ENCODE measurements at regions not wholly inside any gene's neighbourhood (a gene's known extent, or its start where the extent isn't known, plus 50 kb on each side); places are given as distances from the start of the nearest gene placed in this dataset.
"Not testable (repeated sequence)": the region's sequence is repeated elsewhere in the genome, so short reads cannot be mapped to it uniquely, and the experiment has no call there.

GRCh38 chr1:191760016-191760415, 398.2 kb upstream of the RGS18 start:
- Mint-ChIP-seq H3K36me3 (no peaks in the 10 kb centered on the region), H3K9me3 (peaks cover 8 to 53% (median 13%) of the 10 kb centered on the region in 6 donors), H3K27me3 (ENCODE audit: low read depth in 3 of 3) (no peaks in the 10 kb centered on the region), H3K4me1 (no peaks in the 10 kb centered on the region), H3K4me3 (no peak overlapping the region), H3K27ac (no peak overlapping the region)
- no peak for DNase-seq

GRCh38 chr1:191788551-191788950, 369.7 kb upstream of the RGS18 start:
- Mint-ChIP-seq H3K4me1 (no peaks in the 10 kb centered on the region), H3K9me3 (peaks cover 2 to 51% (median 20%) of the 10 kb centered on the region in 6 donors), H3K27ac (no peak overlapping the region), H3K4me3 (no peak overlapping the region), H3K27me3 (ENCODE audit: low read depth in 3 of 3) (no peaks in the 10 kb centered on the region), H3K36me3 (no peaks in the 10 kb centered on the region)
- DNase-seq, result no peak

- H3K27me3 Mint-ChIP-seq (ENCODE audit: low read depth in 3 of 3), result no peaks in the 10 kb centered on the region
- peaks cover 2 to 9% (median 5%) of the 10 kb centered on the region in 6 donors for H3K9me3 Mint-ChIP-seq
- H3K4me3 Mint-ChIP-seq, result no peak overlapping the region
- DNase-seq, result no peak
- H3K36me3 Mint-ChIP-seq, result no peaks in the 10 kb centered on the region
- H3K27ac Mint-ChIP-seq, result no peak overlapping the region
- no peaks in the 10 kb centered on the region for H3K4me1 Mint-ChIP-seq
Observed at GRCh38 chr1:191798178-191798577, 360.1 kb upstream of the RGS18 start.

GRCh38 chr1:191804311-191804710, 354.0 kb upstream of the RGS18 start:
- Mint-ChIP-seq H3K27ac (no peak overlapping the region), H3K27me3 (ENCODE audit: low read depth in 3 of 3) (no peaks in the 10 kb centered on the region), H3K4me3 (no peak overlapping the region), H3K4me1 (no peaks in the 10 kb centered on the region), H3K9me3 (peaks cover 3 to 30% (median 14%) of the 10 kb centered on the region in 6 donors), H3K36me3 (no peaks in the 10 kb centered on the region)
- no peak for DNase-seq

GRCh38 chr1:191813593-191813992, 344.7 kb upstream of the RGS18 start:
- not testable (repeated sequence) for DNase-seq; H3K27me3 Mint-ChIP-seq (ENCODE audit: low read depth in 3 of 3); H3K4me3 Mint-ChIP-seq; H3K27ac Mint-ChIP-seq; H3K36me3 Mint-ChIP-seq; H3K4me1 Mint-ChIP-seq
- H3K9me3 Mint-ChIP-seq, result peaks cover 9 to 52% (median 24%) of the 10 kb centered on the region in 6 donors

- H3K27ac Mint-ChIP-seq, result no peak overlapping the region
- peaks cover 9 to 44% (median 20%) of the 10 kb centered on the region in 6 donors for H3K9me3 Mint-ChIP-seq
- H3K4me1 Mint-ChIP-seq, result no peaks in the 10 kb centered on the region
- no peak overlapping the region for H3K4me3 Mint-ChIP-seq
- H3K27me3 Mint-ChIP-seq (ENCODE audit: low read depth in 3 of 3), result no peaks in the 10 kb centered on the region
- no peak for DNase-seq
- no peaks in the 10 kb centered on the region for H3K36me3 Mint-ChIP-seq
Observed at GRCh38 chr1:191818198-191818597, 340.1 kb upstream of the RGS18 start.

GRCh38 chr1:191831572-191831971, 326.7 kb upstream of the RGS18 start:
- DNase-seq, result no peak

GRCh38 chr1:191839891-191840290, 318.4 kb upstream of the RGS18 start:
- Mint-ChIP-seq H3K27me3 (ENCODE audit: low read depth in 3 of 3) (no peaks in the 10 kb centered on the region), H3K36me3 (peaks cover 0 to 8% (median 0%) of the 10 kb centered on the region in 3 donors), H3K9me3 (peaks cover 2 to 42% (median 18%) of the 10 kb centered on the region in 6 donors), H3K4me3 (no peak overlapping the region), H3K27ac (no peak overlapping the region), H3K4me1 (no peaks in the 10 kb centered on the region)
- no peak for DNase-seq

More at GRCh38 chr1:191831572-191831971, 326.7 kb upstream of the RGS18 start:
- no peak overlapping the region for H3K4me3 Mint-ChIP-seq
- no peaks in the 10 kb centered on the region for H3K36me3 Mint-ChIP-seq
- no peak overlapping the region for H3K27ac Mint-ChIP-seq
- peaks cover 6 to 31% (median 13%) of the 10 kb centered on the region in 6 donors for H3K9me3 Mint-ChIP-seq
- H3K27me3 Mint-ChIP-seq (ENCODE audit: low read depth in 3 of 3), result no peaks in the 10 kb centered on the region
- no peaks in the 10 kb centered on the region for H3K4me1 Mint-ChIP-seq

GRCh38 chr1:191851799-191852595, 306.3 kb upstream of the RGS18 start:
- no peak overlapping the region for H3K27ac Mint-ChIP-seq

GRCh38 chr1:191852907-191853306, 305.4 kb upstream of the RGS18 start:
- no peak overlapping the region for H3K4me3 Mint-ChIP-seq
- H3K4me1 Mint-ChIP-seq, result no peaks in the 10 kb centered on the region

More at GRCh38 chr1:191851799-191852595, 306.3 kb upstream of the RGS18 start:
- H3K9me3 Mint-ChIP-seq, result peaks cover 0 to 40% (median 15%) of the 10 kb centered on the region in 6 donors
- peaks cover 0 to 6% (median 2%) of the 10 kb centered on the region in 3 donors for H3K27me3 Mint-ChIP-seq (ENCODE audit: low read depth in 3 of 3)
- H3K4me3 Mint-ChIP-seq, result no peak overlapping the region
- H3K4me1 Mint-ChIP-seq, result no peaks in the 10 kb centered on the region
- DNase-seq, result no peak
- no peaks in the 10 kb centered on the region for H3K36me3 Mint-ChIP-seq

GRCh38 chr1:191857600-191857999, 300.7 kb upstream of the RGS18 start:
- Mint-ChIP-seq H3K27me3 (ENCODE audit: low read depth in 3 of 3) (peaks cover 0 to 6% (median 0%) of the 10 kb centered on the region in 3 donors), H3K36me3 (no peaks in the 10 kb centered on the region), H3K27ac (no peak overlapping the region), H3K4me1 (no peaks in the 10 kb centered on the region), H3K4me3 (no peak overlapping the region), H3K9me3 (peaks cover 2 to 42% (median 23%) of the 10 kb centered on the region in 6 donors)
- DNase-seq, result no peak

More at GRCh38 chr1:191852907-191853306, 305.4 kb upstream of the RGS18 start:
- H3K27me3 Mint-ChIP-seq (ENCODE audit: low read depth in 3 of 3), result peaks cover 0 to 3% (median 0%) of the 10 kb centered on the region in 3 donors
- peaks cover 0 to 33% (median 11%) of the 10 kb centered on the region in 6 donors for H3K9me3 Mint-ChIP-seq
- no peak overlapping the region for H3K27ac Mint-ChIP-seq
- no peak for DNase-seq
- H3K36me3 Mint-ChIP-seq, result no peaks in the 10 kb centered on the region

- Mint-ChIP-seq H3K27ac (no peak overlapping the region), H3K9me3 (peaks cover 6 to 68% (median 29%) of the 10 kb centered on the region in 6 donors), H3K36me3 (no peaks in the 10 kb centered on the region), H3K4me3 (no peak overlapping the region), H3K4me1 (no peaks in the 10 kb centered on the region), H3K27me3 (ENCODE audit: low read depth in 3 of 3) (peaks cover 4% of the 10 kb centered on the region in 3 donors)
- DNase-seq, result no peak
Observed at GRCh38 chr1:191865479-191865878, 292.8 kb upstream of the RGS18 start.

GRCh38 chr1:191866155-191866554, 292.1 kb upstream of the RGS18 start:
- Mint-ChIP-seq H3K27ac (no peak overlapping the region), H3K36me3 (no peaks in the 10 kb centered on the region), H3K27me3 (ENCODE audit: low read depth in 3 of 3) (peaks cover 4% of the 10 kb centered on the region in 3 donors), H3K4me3 (no peak overlapping the region), H3K4me1 (no peaks in the 10 kb centered on the region), H3K9me3 (peaks cover 4 to 62% (median 28%) of the 10 kb centered on the region in 6 donors)
- no peak for DNase-seq

- Mint-ChIP-seq H3K9me3 (peaks cover 4 to 40% (median 12%) of the 10 kb centered on the region in 6 donors), H3K27me3 (ENCODE audit: low read depth in 3 of 3) (peaks cover 0 to 4% (median 4%) of the 10 kb centered on the region in 3 donors), H3K4me3 (no peak overlapping the region)
Observed at GRCh38 chr1:191869790-191870312, 288.4 kb upstream of the RGS18 start.

More at GRCh38 chr1:191869790-191870312, 288.4 kb upstream of the RGS18 start:
- Mint-ChIP-seq H3K4me1 (no peaks in the 10 kb centered on the region), H3K36me3 (no peaks in the 10 kb centered on the region), H3K27ac (no peak overlapping the region)
- DNase-seq, result no peak

Data from immature natural killer cell (primary cell).